Ishikawa (cell line): ENCODE measurements at regions not wholly inside any gene's neighbourhood (a gene's known extent, or its start where the extent isn't known, plus 50 kb on each side); places are given as distances from the start of the nearest gene placed in this dataset.

Experiments
- CEBPB ChIP-seq: IDR thresholded peaks from 2 replicates; pipeline ENCODE4 v1.6.1; 2012
- CREB1 ChIP-seq: IDR thresholded peaks from 2 replicates; pipeline ENCODE4 v1.6.1; 2012; ENCODE audit warnings: low read depth
- EGR1 ChIP-seq: IDR thresholded peaks from 2 replicates; pipeline ENCODE4 v1.6.1; 2012
- EP300 ChIP-seq: IDR thresholded peaks from 2 replicates; pipeline ENCODE4 v1.6.1; 2012; ENCODE audit warnings: borderline replicate concordance
- FOXM1 ChIP-seq: IDR thresholded peaks from 2 replicates; pipeline ENCODE4 v1.6.1; 2012; ENCODE audit warnings: low read depth, borderline replicate concordance
- NFIC ChIP-seq: IDR thresholded peaks from 2 replicates; pipeline ENCODE4 v1.6.1; 2012
- RAD21 ChIP-seq: IDR thresholded peaks from 2 replicates; pipeline ENCODE4 v1.6.1; 2012; ENCODE audit warnings: low read depth
- TAF1 ChIP-seq: IDR thresholded peaks from 2 replicates; pipeline ENCODE4 v1.6.1; 2012; ENCODE audit warnings: low read depth, mild to moderate bottlenecking
- TCF12 ChIP-seq: IDR thresholded peaks from 2 replicates; pipeline ENCODE4 v1.6.1; 2012; ENCODE audit warnings: low read depth
- TEAD4 ChIP-seq: IDR thresholded peaks from 2 replicates; pipeline ENCODE4 v1.6.1; 2012
- YY1 ChIP-seq: IDR thresholded peaks from 2 replicates; pipeline ENCODE4 v1.6.1; 2012; ENCODE audit warnings: low read depth
- ZBTB7A ChIP-seq: IDR thresholded peaks from 2 replicates; pipeline ENCODE4 v1.6.1; 2012; ENCODE audit warnings: low read depth
- TF ChIP-seq, protein P1 (sequence below): IDR thresholded peaks from 2 replicates; pipeline ENCODE4 v1.6.1; 2012
- TF ChIP-seq, protein P2 (sequence below): IDR thresholded peaks from 2 replicates; pipeline ENCODE4 v1.6.1; 2012
- TF ChIP-seq, protein P3 (sequence below): IDR thresholded peaks from 2 replicates; pipeline ENCODE4 v1.6.1; 2012; ENCODE audit warnings: low read depth, mild to moderate bottlenecking

DNA sequence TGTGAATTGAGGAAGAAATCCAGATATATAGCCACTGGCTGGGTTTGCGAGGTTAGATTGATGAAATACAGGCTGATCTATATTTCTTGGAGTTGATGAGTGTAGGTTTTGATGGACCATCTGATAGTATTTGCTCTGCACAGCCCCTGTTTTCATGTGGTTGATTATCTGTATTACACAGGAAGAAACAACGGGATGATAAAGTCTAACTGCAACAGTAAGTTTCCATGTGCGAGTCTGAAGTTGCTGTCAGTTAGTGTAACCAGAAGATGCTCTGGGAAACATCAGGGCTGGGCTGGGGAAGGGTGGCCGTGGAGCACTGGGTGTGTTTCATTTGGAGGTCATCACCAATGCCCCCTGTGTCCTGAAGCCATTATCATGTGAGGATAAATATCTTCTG lies 148.4 kb upstream of the SFRP2 start:
- TF ChIP-seq YY1 (no peak), FOXM1 (no peak), ZBTB7A (no peak), NFIC (no peak), TCF12 (no peak), CREB1 (no peak), EGR1 (no peak)
- TF ChIP-seq, protein P1, sequence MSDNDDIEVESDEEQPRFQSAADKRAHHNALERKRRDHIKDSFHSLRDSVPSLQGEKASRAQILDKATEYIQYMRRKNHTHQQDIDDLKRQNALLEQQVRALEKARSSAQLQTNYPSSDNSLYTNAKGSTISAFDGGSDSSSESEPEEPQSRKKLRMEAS: no peak

DNA sequence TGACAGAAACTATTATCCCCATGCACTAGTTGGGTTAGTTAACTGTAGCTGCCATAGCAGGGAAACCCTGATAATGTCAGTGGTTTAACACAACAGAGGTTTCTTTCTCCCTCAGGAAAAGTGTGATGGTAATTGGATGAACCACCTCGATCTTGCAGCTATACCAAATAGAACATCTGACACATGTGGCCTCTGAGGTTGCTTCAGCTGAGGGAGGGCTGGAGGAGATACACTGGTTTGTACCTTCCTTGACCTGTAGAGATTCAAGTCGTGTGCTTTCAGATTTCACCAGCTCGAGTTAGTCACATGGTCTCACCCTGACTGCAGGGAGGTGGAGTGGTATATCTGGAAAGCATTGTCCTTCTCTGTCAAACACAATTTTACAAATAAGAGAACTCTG lies 147.2 kb upstream of the SFRP2 start:
- TF ChIP-seq NFIC (no peak), FOXM1 (no peak), YY1 (no peak), EGR1 (no peak), CREB1 (no peak)

DNA sequence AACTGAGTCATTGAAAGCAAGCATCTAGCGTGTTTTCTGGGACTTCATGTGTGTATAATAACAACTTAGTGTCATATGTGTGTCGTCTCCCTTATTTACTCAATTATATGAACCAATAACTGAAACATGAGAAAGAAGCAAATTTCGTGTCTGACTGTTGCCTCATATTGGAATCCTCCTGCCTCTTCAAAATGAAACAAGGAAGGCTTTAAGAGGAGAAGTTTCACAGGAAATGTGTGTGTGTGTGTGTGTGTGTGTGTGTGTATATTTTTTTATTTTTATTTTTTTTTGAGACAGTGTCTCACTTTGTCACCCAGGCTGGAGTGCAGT lies 145.8 kb upstream of the SFRP2 start:
- no peak for TF ChIP-seq TAF1
- TF ChIP-seq, protein P2, sequence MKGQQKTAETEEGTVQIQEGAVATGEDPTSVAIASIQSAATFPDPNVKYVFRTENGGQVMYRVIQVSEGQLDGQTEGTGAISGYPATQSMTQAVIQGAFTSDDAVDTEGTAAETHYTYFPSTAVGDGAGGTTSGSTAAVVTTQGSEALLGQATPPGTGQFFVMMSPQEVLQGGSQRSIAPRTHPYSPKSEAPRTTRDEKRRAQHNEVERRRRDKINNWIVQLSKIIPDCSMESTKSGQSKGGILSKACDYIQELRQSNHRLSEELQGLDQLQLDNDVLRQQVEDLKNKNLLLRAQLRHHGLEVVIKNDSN: no peak
- TF ChIP-seq YY1: no peak
- TF ChIP-seq ZBTB7A: no peak
- no peak for TF ChIP-seq CREB1
- TF ChIP-seq CEBPB: no peak
- TF ChIP-seq EGR1: no peak
- TF ChIP-seq EP300: no peak
- TF ChIP-seq TEAD4: no peak
- TF ChIP-seq, protein P1: no peak
- TF ChIP-seq RAD21: no peak
- TF ChIP-seq FOXM1: no peak
- TF ChIP-seq, protein P3, sequence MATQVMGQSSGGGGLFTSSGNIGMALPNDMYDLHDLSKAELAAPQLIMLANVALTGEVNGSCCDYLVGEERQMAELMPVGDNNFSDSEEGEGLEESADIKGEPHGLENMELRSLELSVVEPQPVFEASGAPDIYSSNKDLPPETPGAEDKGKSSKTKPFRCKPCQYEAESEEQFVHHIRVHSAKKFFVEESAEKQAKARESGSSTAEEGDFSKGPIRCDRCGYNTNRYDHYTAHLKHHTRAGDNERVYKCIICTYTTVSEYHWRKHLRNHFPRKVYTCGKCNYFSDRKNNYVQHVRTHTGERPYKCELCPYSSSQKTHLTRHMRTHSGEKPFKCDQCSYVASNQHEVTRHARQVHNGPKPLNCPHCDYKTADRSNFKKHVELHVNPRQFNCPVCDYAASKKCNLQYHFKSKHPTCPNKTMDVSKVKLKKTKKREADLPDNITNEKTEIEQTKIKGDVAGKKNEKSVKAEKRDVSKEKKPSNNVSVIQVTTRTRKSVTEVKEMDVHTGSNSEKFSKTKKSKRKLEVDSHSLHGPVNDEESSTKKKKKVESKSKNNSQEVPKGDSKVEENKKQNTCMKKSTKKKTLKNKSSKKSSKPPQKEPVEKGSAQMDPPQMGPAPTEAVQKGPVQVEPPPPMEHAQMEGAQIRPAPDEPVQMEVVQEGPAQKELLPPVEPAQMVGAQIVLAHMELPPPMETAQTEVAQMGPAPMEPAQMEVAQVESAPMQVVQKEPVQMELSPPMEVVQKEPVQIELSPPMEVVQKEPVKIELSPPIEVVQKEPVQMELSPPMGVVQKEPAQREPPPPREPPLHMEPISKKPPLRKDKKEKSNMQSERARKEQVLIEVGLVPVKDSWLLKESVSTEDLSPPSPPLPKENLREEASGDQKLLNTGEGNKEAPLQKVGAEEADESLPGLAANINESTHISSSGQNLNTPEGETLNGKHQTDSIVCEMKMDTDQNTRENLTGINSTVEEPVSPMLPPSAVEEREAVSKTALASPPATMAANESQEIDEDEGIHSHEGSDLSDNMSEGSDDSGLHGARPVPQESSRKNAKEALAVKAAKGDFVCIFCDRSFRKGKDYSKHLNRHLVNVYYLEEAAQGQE: no peak
- TF ChIP-seq TCF12: no peak
- no peak for TF ChIP-seq NFIC

DNA sequence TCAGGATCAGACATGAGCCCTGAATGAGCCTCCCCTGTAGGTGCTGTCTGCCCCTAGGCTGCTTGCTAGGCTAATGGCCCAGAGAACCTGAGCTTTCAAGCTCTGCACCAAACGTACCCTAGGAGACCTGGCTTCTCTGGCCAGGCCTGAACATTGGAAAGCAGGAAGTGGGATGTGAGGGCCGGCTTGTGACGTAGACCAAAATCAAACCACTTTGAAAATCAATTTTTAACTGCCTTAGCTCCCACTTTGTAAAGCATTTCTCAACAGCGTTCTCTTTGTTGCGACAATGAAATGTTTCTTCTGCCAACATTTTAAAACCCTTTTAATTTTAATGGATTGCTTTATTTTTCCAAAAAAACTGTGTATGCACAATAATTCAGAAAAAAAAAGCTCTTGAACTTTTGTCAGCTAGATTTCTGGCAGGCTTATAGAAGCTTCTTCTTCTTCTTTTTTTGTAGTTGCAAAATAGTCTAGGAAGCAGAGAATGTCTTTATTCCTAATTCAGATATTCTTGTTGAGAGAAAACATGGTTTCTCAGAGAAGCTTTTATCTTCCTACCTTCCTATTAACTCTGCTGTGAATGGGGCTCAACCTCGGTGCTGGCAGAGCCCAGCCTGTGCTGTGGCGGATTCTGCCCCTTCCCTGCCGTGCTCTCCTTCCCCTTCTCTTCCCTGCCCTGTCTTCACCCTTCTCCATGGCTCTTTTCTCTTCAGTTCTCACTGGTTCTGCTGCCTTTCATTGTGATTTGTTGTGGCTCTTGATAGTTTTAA lies 145.2 kb upstream of the SFRP2 start:
- TF ChIP-seq TAF1: no peak
- TF ChIP-seq, protein P2: no peak
- TF ChIP-seq EGR1: no peak
- TF ChIP-seq CEBPB: no peak
- TF ChIP-seq YY1: no peak
- TF ChIP-seq, protein P1: no peak
- no peak for TF ChIP-seq FOXM1
- TF ChIP-seq EP300: no peak
- no peak for TF ChIP-seq TCF12
- TF ChIP-seq CREB1: no peak

DNA sequence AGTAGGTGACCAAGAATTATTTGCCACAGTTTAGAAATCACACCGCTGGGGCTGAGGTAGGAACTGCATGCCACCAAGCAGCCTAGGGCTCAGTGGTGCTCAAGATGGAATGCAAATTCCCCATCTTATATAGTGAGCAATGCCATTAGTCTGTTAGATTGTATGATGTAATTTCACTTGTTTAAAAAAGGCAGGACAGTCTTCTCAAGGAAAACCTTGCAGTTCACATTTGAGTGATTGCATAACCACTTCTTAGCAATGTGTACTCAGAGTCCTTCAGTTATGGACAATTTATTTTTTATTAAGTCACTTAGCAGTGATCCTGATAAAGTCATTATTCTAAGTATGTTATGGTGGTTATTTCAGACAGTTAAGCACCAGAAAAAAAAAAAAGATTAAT lies 142.9 kb upstream of the SFRP2 start:
- TF ChIP-seq NFIC: no peak
- peak; percentile 17; the same call in 1 of the 2 replicates for TF ChIP-seq CEBPB

DNA sequence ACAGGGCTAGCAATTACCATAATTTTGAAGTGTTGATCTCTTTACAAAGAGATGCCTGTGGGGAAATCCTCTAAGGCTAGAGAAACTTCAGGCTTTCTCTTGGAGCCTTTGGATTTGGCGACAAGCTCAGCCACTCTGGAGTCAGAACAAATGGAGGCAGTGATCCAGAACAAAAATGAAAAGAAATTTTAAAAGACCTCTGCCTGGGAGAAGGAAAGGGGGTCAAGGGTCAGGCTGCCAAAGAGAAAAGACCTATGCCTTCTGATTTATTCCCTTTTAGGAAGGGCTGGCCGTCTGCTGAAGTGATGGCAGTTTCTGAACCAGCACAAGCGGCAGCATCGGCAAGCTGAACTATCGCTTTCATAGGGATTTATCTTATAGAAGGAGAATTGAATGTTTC lies 140.8 kb upstream of the SFRP2 start:
- TF ChIP-seq ZBTB7A (no peak), YY1 (no peak)

DNA sequence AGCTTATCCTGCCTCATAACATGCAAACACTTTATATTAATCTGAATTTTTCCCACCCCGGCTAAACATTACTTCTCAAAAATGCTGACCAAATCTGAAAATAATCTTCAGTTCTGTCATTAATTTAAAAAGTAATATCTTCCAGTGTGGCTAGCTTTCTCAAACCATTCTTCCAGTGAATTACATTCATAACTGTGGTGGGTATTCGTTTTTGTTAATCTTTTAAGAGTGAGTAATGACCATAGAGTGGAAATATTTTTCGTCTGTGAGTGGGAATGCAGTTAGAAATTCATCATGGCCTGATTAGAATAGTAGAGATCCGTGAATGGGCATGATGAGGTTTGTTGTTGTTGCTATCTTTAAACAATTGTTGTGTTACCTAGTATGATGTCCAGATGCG lies 138.6 kb upstream of the SFRP2 start:
- no peak for TF ChIP-seq ZBTB7A
- no peak for TF ChIP-seq FOXM1
- TF ChIP-seq, protein P2: no peak
- TF ChIP-seq, protein P1: no peak
- no peak for TF ChIP-seq NFIC
- no peak for TF ChIP-seq RAD21
- TF ChIP-seq EGR1: no peak
- no peak for TF ChIP-seq TEAD4
- no peak for TF ChIP-seq TAF1
- no peak for TF ChIP-seq CREB1
- TF ChIP-seq, protein P3: no peak
- no peak for TF ChIP-seq CEBPB
- no peak for TF ChIP-seq EP300
- TF ChIP-seq TCF12: no peak
- no peak for TF ChIP-seq YY1
